Astrocyte (in vitro differentiated cells and primary cell): ENCODE measurements at regions not wholly inside any gene's neighbourhood (a gene's known extent, or its start where the extent isn't known, plus 50 kb on each side); places are given as distances from the start of the nearest gene placed in this dataset.

Experiments used
- DNase-seq: peaks from one replicate; pipeline ENCODE4 v3.0.0-alpha.2; 2010; ENCODE audit warnings: low read depth
- FAIRE-seq: peaks from 2 replicates; lab custom pipeline; 2011; peaks lifted over from hg19 to GRCh38; lab: Jason Lieb, UNC
- H2AFZ ChIP-seq: 2 replicates; pipeline ENCODE4 v1.6.0; 2012; ENCODE audit warnings: low read depth, low read length, inconsistent platforms
- H3K27ac ChIP-seq: 2 replicates; pipeline ENCODE4 v1.5.1; 2011; ENCODE audit warnings: low read depth, low read length, inconsistent platforms
- H3K27me3 ChIP-seq: 2 replicates; pipeline ENCODE4 v1.6.0; 2011; ENCODE audit warnings: low read length, inconsistent platforms; ENCODE audit not compliant: insufficient read depth
- H3K36me3 ChIP-seq: 2 replicates; pipeline ENCODE4 v1.5.1; 2011; ENCODE audit warnings: low read length, inconsistent platforms; ENCODE audit not compliant: insufficient read depth
- H3K4me1 ChIP-seq: 2 replicates; pipeline ENCODE4 v1.5.1; 2011; ENCODE audit warnings: low read length, inconsistent platforms; ENCODE audit not compliant: insufficient read depth
- H3K4me2 ChIP-seq: 2 replicates; pipeline ENCODE4 v1.6.0; 2012; ENCODE audit warnings: low read length, inconsistent platforms
- H3K4me3 ChIP-seq: 2 replicates; pipeline ENCODE4 v1.5.1; 2011; ENCODE audit warnings: low read depth, mild to moderate bottlenecking, low read length, inconsistent platforms; ENCODE audit not compliant: insufficient read depth
- H3K79me2 ChIP-seq: 2 replicates; pipeline ENCODE4 v1.6.0; 2012; ENCODE audit warnings: mild to moderate bottlenecking, low read length, inconsistent platforms; ENCODE audit not compliant: insufficient read depth
- H3K9ac ChIP-seq: 2 replicates; pipeline ENCODE4 v1.6.0; 2012; ENCODE audit warnings: mild to moderate bottlenecking, low read length, inconsistent platforms
- H3K9me3 ChIP-seq: 2 replicates; pipeline ENCODE4 v1.5.1; 2012; ENCODE audit warnings: low read depth, mild to moderate bottlenecking, low read length, inconsistent platforms; ENCODE audit not compliant: insufficient read depth
- H4K20me1 ChIP-seq: 2 replicates; pipeline ENCODE4 v1.6.0; 2012; ENCODE audit warnings: low read length, inconsistent platforms; ENCODE audit not compliant: insufficient read depth
- H3K27ac Mint-ChIP-seq: one replicate; pipeline ENCODE4 v1.8.0; 2021; ENCODE audit warnings: mild to moderate bottlenecking, mixed read lengths; ENCODE audit not compliant: unreplicated experiment
- H3K27me3 Mint-ChIP-seq: one replicate; pipeline ENCODE4 v1.8.0; 2021; ENCODE audit warnings: low read depth, mixed read lengths; ENCODE audit not compliant: unreplicated experiment
- H3K36me3 Mint-ChIP-seq: one replicate; pipeline ENCODE4 v1.8.0; 2021; ENCODE audit warnings: low read depth, mixed read lengths; ENCODE audit not compliant: unreplicated experiment
- H3K4me1 Mint-ChIP-seq: one replicate; pipeline ENCODE4 v1.8.0; 2021; ENCODE audit warnings: low read depth, mixed read lengths; ENCODE audit not compliant: unreplicated experiment
- H3K4me3 Mint-ChIP-seq: one replicate; pipeline ENCODE4 v1.8.0; 2021; ENCODE audit warnings: mild to moderate bottlenecking, moderate library complexity, mixed read lengths; ENCODE audit not compliant: unreplicated experiment
- H3K9me3 Mint-ChIP-seq: one replicate; pipeline ENCODE4 v1.8.0; 2021; ENCODE audit warnings: mild to moderate bottlenecking, mixed read lengths; ENCODE audit not compliant: unreplicated experiment
- EZH2 ChIP-seq: IDR thresholded peaks from 2 replicates; pipeline ENCODE4 v1.6.1; 2012; ENCODE audit warnings: mild to moderate bottlenecking, low read length, inconsistent platforms; ENCODE audit not compliant: insufficient read depth
- TF ChIP-seq, protein P1 (sequence below): IDR thresholded peaks from 2 replicates; pipeline ENCODE4 v1.5.1; 2011; ENCODE audit warnings: low read depth, mild to moderate bottlenecking, inconsistent platforms, low read length, moderate library complexity; ENCODE audit not compliant: insufficient read depth

DNA sequence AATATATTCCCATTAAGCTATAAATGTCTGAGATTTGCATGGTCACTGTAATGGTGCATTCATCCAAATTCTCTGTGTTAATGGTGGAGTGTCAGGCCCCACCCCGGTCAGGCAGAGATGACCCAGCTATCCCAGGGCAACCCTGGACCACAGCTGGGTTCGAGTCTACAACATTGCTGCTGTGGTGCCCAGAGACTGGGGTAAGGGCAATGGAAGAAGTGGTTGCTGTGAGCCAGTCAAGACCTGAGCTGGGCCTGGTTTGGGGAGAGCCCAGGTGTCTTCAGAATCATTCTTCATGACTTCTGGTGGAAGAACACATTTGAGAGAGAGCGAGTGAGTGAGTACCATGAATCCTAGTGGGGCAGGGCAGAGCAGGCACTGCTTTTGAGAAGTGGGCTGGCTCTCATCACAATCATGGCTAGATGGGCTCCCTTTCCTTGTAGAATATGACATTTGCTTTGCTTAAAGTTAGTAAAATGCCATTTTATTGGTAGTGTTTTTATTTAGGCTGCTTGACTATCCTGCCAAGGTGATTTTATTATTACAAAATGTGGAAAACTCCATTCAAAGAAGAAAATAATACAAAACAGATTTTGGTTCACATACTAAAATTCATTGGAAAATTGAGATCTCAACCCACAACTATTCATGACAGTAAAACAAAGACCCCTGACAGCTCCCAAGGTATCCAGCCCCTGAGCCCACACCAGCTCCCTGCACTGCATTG, 125.8 kb upstream of the SLC25A48 start:
- H3K79me2 ChIP-seq: no peaks in the 10 kb centered on the region
- peaks cover 28% of the 10 kb centered on the region for H3K27me3 Mint-ChIP-seq
- H3K9ac ChIP-seq: no peak overlapping the region
- H3K27ac ChIP-seq: no peak overlapping the region
- TF ChIP-seq, protein P1, sequence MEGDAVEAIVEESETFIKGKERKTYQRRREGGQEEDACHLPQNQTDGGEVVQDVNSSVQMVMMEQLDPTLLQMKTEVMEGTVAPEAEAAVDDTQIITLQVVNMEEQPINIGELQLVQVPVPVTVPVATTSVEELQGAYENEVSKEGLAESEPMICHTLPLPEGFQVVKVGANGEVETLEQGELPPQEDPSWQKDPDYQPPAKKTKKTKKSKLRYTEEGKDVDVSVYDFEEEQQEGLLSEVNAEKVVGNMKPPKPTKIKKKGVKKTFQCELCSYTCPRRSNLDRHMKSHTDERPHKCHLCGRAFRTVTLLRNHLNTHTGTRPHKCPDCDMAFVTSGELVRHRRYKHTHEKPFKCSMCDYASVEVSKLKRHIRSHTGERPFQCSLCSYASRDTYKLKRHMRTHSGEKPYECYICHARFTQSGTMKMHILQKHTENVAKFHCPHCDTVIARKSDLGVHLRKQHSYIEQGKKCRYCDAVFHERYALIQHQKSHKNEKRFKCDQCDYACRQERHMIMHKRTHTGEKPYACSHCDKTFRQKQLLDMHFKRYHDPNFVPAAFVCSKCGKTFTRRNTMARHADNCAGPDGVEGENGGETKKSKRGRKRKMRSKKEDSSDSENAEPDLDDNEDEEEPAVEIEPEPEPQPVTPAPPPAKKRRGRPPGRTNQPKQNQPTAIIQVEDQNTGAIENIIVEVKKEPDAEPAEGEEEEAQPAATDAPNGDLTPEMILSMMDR: no peak
- no peak for TF ChIP-seq EZH2
- H3K9me3 ChIP-seq: no peaks in the 10 kb centered on the region
- H3K36me3 ChIP-seq: no peaks in the 10 kb centered on the region
- H3K4me1 Mint-ChIP-seq: peaks cover 18% of the 10 kb centered on the region
- no peak for DNase-seq
- peaks cover 4% of the 10 kb centered on the region for H3K4me1 ChIP-seq
- H3K36me3 Mint-ChIP-seq: no peaks in the 10 kb centered on the region
- no peak overlapping the region for H3K4me3 Mint-ChIP-seq
- no peak overlapping the region for H3K4me3 ChIP-seq
- no peaks in the 10 kb centered on the region for H4K20me1 ChIP-seq
- no peak overlapping the region for H2AFZ ChIP-seq
- FAIRE-seq: no peak
- H3K4me2 ChIP-seq: no peak overlapping the region
- H3K27ac Mint-ChIP-seq: no peak overlapping the region
- H3K9me3 Mint-ChIP-seq: no peaks in the 10 kb centered on the region
- peaks cover 14% of the 10 kb centered on the region for H3K27me3 ChIP-seq

DNA sequence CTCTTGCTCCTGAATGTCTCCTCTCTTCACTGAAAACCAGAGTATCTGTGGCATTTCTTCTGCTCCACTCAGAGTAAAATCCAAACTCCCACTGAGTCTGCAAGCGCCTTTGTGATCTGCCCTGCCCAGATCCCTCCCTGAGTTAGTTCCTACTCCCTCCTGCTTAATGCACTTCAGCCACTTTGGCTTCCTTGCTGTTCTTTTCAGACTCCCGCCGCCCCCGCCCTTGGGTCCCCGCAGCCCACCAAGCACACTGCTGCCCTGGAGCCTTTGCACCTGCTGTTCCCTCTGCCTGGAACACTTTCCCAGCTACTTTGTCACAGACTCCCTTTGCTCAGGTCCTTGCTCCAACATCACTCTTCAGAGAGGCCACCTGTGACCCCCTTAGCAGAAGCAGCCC, 127.2 kb upstream of the SLC25A48 start:
- DNase-seq (no peak), FAIRE-seq (no peak)
- H3K4me1 ChIP-seq: peaks cover 4% of the 10 kb centered on the region
- Mint-ChIP-seq H3K36me3 (no peaks in the 10 kb centered on the region), H3K27ac (no peak overlapping the region), H3K4me1 (peaks cover 9% of the 10 kb centered on the region), H3K4me3 (no peak overlapping the region), H3K9me3 (no peaks in the 10 kb centered on the region), H3K27me3 (peaks cover 24% of the 10 kb centered on the region)
- H3K4me2 ChIP-seq: no peak overlapping the region
- TF ChIP-seq, protein P1: no peak
- no peak for TF ChIP-seq EZH2
- no peak overlapping the region for H3K4me3 ChIP-seq
- H3K9ac ChIP-seq: no peak overlapping the region
- peaks cover 14% of the 10 kb centered on the region for H3K27me3 ChIP-seq
- no peak overlapping the region for H3K27ac ChIP-seq
- H3K36me3 ChIP-seq: no peaks in the 10 kb centered on the region
- H2AFZ ChIP-seq: no peak overlapping the region
- H4K20me1 ChIP-seq: no peaks in the 10 kb centered on the region
- H3K79me2 ChIP-seq: no peaks in the 10 kb centered on the region
- no peaks in the 10 kb centered on the region for H3K9me3 ChIP-seq

DNA sequence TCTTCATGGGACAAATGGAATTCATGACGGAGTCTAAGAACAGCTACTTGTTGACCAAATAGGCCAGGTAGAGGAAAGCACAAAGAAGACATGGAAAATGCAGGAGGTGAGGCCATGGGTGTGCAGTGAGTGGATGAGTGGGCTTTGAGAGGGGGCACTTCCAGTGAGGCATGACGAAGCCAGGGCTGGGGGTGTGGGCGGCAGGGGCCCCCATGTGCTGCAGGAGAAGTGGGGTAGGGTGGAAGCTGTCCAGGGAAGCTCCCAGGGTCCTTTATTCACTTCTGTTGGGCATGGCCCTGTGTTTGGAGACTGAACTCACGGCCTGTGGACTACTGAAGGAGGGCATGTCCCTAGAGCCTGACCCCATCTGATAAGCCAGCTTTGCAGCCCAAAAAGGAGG, 127.6 kb upstream of the SLC25A48 start:
- Histone ChIP-seq H4K20me1 (no peaks in the 10 kb centered on the region), H3K4me2 (no peak overlapping the region), H3K27ac (no peak overlapping the region), H2AFZ (no peak overlapping the region), H3K4me3 (no peak overlapping the region), H3K79me2 (no peaks in the 10 kb centered on the region), H3K9ac (no peak overlapping the region), H3K27me3 (peaks cover 14% of the 10 kb centered on the region), H3K4me1 (peaks cover 4% of the 10 kb centered on the region), H3K36me3 (no peaks in the 10 kb centered on the region), H3K9me3 (no peaks in the 10 kb centered on the region)
- DNase-seq: no peak
- Mint-ChIP-seq H3K27me3 (peaks cover 24% of the 10 kb centered on the region), H3K4me1 (peaks cover 8% of the 10 kb centered on the region), H3K4me3 (no peak overlapping the region), H3K36me3 (no peaks in the 10 kb centered on the region), H3K27ac (no peak overlapping the region), H3K9me3 (no peaks in the 10 kb centered on the region)
- no peak for FAIRE-seq
- TF ChIP-seq, protein P1: no peak
- TF ChIP-seq EZH2: no peak
